GM23338 (cell line): ENCODE measurements at regions not wholly inside any gene's neighbourhood (a gene's known extent, or its start where the extent isn't known, plus 50 kb on each side); places are given as distances from the start of the nearest gene placed in this dataset.

Experiments used
- ATAC-seq: fragments of 200-7000 bp; cut with Tn5 transposase; 3 replicates; pipeline ENCODE4 v1.9.1; 2020
- DNase-seq: peaks from one replicate; pipeline ENCODE4 v3.0.0-alpha.2; 2015; ENCODE audit warnings: low spot score
- H2AFZ ChIP-seq: fragments of 200-600 bp; sonication (generic); 2 replicates; pipeline ENCODE4 v1.8.0; 2016; ENCODE audit warnings: antibody characterized with exemption, mild to moderate bottlenecking, moderate library complexity
- H3F3A ChIP-seq: fragments of 200-600 bp; sonication (generic); replicated peaks from 2 replicates; pipeline ENCODE4 v1.8.0; 2017; ENCODE audit warnings: antibody characterized with exemption, mixed run types, low read depth
- H3K27ac ChIP-seq: fragments of 200-600 bp; sonication (generic); 2 replicates; pipeline ENCODE4 v1.6.1; 2016; ENCODE audit warnings: low read depth
- H3K27me3 ChIP-seq: fragments of 200-600 bp; sonication (generic); 2 replicates; pipeline ENCODE4 v1.8.0; 2016; ENCODE audit warnings: mild to moderate bottlenecking, mixed run types, moderate library complexity; ENCODE audit not compliant: insufficient read depth
- H3K36me3 ChIP-seq: fragments of 200-600 bp; sonication (generic); 2 replicates; pipeline ENCODE4 v1.8.0; 2016; ENCODE audit warnings: mild to moderate bottlenecking; ENCODE audit not compliant: insufficient read depth
- H3K4me1 ChIP-seq: fragments of 200-600 bp; sonication (generic); 2 replicates; pipeline ENCODE4 v1.8.0; 2016; ENCODE audit warnings: mild to moderate bottlenecking, moderate library complexity; ENCODE audit not compliant: insufficient read depth
- H3K4me2 ChIP-seq: fragments of 200-600 bp; sonication (generic); 2 replicates; pipeline ENCODE4 v1.7.1; 2017; ENCODE audit warnings: mixed run types
- H3K4me3 ChIP-seq: fragments of 200-600 bp; sonication (generic); 2 replicates; pipeline ENCODE4 v1.6.1; 2016; ENCODE audit warnings: mixed run types
- H3K79me2 ChIP-seq: fragments of 200-600 bp; sonication (generic); replicated peaks from 2 replicates; pipeline ENCODE4 v1.8.0; 2017; ENCODE audit warnings: mild to moderate bottlenecking; ENCODE audit not compliant: insufficient read depth
- H3K9me2 ChIP-seq: fragments of 200-600 bp; sonication (generic); 2 replicates; pipeline ENCODE4 v1.8.0; 2017; ENCODE audit not compliant: insufficient read depth
- H4K20me1 ChIP-seq: fragments of 200-600 bp; sonication (generic); replicated peaks from 2 replicates; pipeline ENCODE4 v1.8.0; 2017; ENCODE audit warnings: mild to moderate bottlenecking; ENCODE audit not compliant: insufficient read depth
- H3K27ac Mint-ChIP-seq: 2 replicates; pipeline ENCODE4 v1.8.0; 2020; ENCODE audit warnings: inconsistent platforms, mild to moderate bottlenecking, moderate library complexity, mixed read lengths
- H3K27me3 Mint-ChIP-seq: 3 replicates; pipeline ENCODE4 v1.8.0; 2022; ENCODE audit warnings: low read depth, mild to moderate bottlenecking, moderate library complexity, mixed read lengths, inconsistent platforms; ENCODE audit not compliant: insufficient read depth, poor library complexity
- H3K36me3 Mint-ChIP-seq: 3 replicates; pipeline ENCODE4 v1.8.0; 2021; ENCODE audit warnings: low read depth, mild to moderate bottlenecking, inconsistent platforms, moderate library complexity, mixed read lengths
- H3K4me1 Mint-ChIP-seq: 3 replicates; pipeline ENCODE4 v1.8.0; 2020; ENCODE audit warnings: mild to moderate bottlenecking, inconsistent platforms, mixed read lengths
- H3K4me3 Mint-ChIP-seq: 3 replicates; pipeline ENCODE4 v1.8.0; 2021; ENCODE audit warnings: moderate library complexity, mild to moderate bottlenecking, inconsistent platforms, mixed read lengths
- H3K9me3 Mint-ChIP-seq: 3 replicates; pipeline ENCODE4 v1.8.0; 2020; ENCODE audit warnings: moderate library complexity, mild to moderate bottlenecking, inconsistent platforms, mixed read lengths
- CREB1 ChIP-seq: fragments of 250-450 bp; sonication (Bioruptor Pico); IDR thresholded peaks from 2 replicates; pipeline ENCODE4 v1.5.0; 2020; ENCODE audit warnings: low read depth, mild to moderate bottlenecking, moderate library complexity
- EZH2 ChIP-seq: fragments of 200-600 bp; sonication (generic); IDR thresholded peaks from one replicate; pipeline ENCODE4 v1.8.0; 2017; ENCODE audit warnings: antibody characterized with exemption, mild to moderate bottlenecking, low read depth; ENCODE audit not compliant: unreplicated experiment
- JUNB ChIP-seq: IDR thresholded peaks from one replicate; pipeline ENCODE4 v1.6.1; 2016; ENCODE audit warnings: antibody characterized with exemption; ENCODE audit not compliant: unreplicated experiment
- POLR2AphosphoS5 ChIP-seq: IDR thresholded peaks from 2 replicates; pipeline ENCODE4 v1.6.1; 2016; ENCODE audit warnings: antibody characterized with exemption, low read depth
- STAT1 ChIP-seq: IDR thresholded peaks from one replicate; pipeline ENCODE4 v1.6.1; 2016; ENCODE audit warnings: antibody characterized with exemption; ENCODE audit not compliant: unreplicated experiment
- ZNF331 ChIP-seq: fragments of 250-450 bp; sonication (Bioruptor Pico); IDR thresholded peaks from 2 replicates; pipeline ENCODE4 v1.5.0; 2020; ENCODE audit warnings: low read depth, mild to moderate bottlenecking, moderate library complexity
- TF ChIP-seq, protein P1 (sequence below), 2 experiments: fragments of 200-600 bp in 1 of 2; sonication (generic) in 1 of 2; conservative IDR thresholded peaks; 2 replicates each; pipeline versions ENCODE4 v1.5.1 to v1.6.1; 2016 to 2017; ENCODE audit warnings: antibody characterized with exemption in 2 of 2, low read depth in 2 of 2, mild to moderate bottlenecking in 2 of 2, moderate library complexity in 1 of 2
- TF ChIP-seq, protein P2 (sequence below): IDR thresholded peaks from one replicate; pipeline ENCODE4 v1.6.1; 2018; ENCODE audit warnings: antibody characterized with exemption; ENCODE audit not compliant: unreplicated experiment
- TF ChIP-seq, protein P3 (sequence below): IDR thresholded peaks from 2 replicates; pipeline ENCODE4 v1.6.1; 2016; ENCODE audit warnings: antibody characterized with exemption

DNA sequence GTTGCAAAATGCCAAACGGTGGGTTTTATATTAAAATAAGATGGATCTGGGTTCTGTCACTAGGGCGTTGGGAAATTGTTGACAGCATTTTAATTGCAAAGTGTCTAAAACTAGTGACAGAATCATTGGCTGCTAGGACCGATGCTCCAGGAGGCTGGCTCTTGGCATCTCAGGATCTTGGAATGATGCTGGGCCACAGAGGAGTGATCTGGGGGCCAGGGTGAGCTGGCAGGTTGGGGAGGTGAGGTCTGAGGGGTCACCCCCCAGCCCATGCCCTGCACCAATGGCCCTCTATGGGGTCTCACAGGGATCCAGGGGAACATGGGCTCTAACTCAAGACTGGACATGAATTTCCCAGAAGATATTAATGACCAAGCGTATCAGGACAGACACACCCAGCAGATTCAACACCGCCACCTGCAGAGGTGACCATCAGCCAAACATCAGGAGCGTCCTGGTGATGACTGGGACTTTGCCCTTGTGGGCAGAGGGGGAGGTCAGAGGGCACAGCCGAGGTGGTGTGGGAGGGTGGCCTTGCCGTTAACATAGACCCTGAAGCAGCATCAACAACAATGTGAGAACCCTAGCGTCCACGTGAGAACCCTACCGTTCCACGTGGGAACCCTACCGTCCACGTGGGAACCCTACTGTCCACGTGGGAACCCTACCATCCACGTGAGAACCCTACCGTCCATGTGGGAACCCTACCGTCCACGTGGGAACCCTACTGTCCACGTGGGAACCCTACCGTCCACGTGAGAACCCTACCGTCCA, 89.0 kb upstream of the PPP2R2D start:
- H4K20me1 ChIP-seq = no peaks in the 10 kb centered on the region
- no peak overlapping the region for H3K27ac ChIP-seq
- Mint-ChIP-seq H3K4me3 (no peak overlapping the region), H3K27ac (no peak overlapping the region), H3K27me3 (peaks cover 13% of the 10 kb centered on the region), H3K4me1 (peaks cover 17% of the 10 kb centered on the region), H3K9me3 (no peaks in the 10 kb centered on the region), H3K36me3 (no peaks in the 10 kb centered on the region; the same call in 2 of the 3 replicates)
- H2AFZ ChIP-seq = no peak overlapping the region
- H3K9me2 ChIP-seq = no peaks in the 10 kb centered on the region
- ATAC-seq (no peak), DNase-seq (no peak)
- no peaks in the 10 kb centered on the region for H3F3A ChIP-seq
- no peaks in the 10 kb centered on the region for H3K4me1 ChIP-seq
- TF ChIP-seq, protein P1, sequence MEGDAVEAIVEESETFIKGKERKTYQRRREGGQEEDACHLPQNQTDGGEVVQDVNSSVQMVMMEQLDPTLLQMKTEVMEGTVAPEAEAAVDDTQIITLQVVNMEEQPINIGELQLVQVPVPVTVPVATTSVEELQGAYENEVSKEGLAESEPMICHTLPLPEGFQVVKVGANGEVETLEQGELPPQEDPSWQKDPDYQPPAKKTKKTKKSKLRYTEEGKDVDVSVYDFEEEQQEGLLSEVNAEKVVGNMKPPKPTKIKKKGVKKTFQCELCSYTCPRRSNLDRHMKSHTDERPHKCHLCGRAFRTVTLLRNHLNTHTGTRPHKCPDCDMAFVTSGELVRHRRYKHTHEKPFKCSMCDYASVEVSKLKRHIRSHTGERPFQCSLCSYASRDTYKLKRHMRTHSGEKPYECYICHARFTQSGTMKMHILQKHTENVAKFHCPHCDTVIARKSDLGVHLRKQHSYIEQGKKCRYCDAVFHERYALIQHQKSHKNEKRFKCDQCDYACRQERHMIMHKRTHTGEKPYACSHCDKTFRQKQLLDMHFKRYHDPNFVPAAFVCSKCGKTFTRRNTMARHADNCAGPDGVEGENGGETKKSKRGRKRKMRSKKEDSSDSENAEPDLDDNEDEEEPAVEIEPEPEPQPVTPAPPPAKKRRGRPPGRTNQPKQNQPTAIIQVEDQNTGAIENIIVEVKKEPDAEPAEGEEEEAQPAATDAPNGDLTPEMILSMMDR (conservative IDR thresholded peaks at IDR 0.05; ENCODE audit: low read depth in 2 of 2) = no peak
- no peak overlapping the region for H3K4me2 ChIP-seq
- no peak overlapping the region for H3K4me3 ChIP-seq
- H3K36me3 ChIP-seq = no peaks in the 10 kb centered on the region
- H3K27me3 ChIP-seq = no peaks in the 10 kb centered on the region
- no peaks in the 10 kb centered on the region for H3K79me2 ChIP-seq

DNA sequence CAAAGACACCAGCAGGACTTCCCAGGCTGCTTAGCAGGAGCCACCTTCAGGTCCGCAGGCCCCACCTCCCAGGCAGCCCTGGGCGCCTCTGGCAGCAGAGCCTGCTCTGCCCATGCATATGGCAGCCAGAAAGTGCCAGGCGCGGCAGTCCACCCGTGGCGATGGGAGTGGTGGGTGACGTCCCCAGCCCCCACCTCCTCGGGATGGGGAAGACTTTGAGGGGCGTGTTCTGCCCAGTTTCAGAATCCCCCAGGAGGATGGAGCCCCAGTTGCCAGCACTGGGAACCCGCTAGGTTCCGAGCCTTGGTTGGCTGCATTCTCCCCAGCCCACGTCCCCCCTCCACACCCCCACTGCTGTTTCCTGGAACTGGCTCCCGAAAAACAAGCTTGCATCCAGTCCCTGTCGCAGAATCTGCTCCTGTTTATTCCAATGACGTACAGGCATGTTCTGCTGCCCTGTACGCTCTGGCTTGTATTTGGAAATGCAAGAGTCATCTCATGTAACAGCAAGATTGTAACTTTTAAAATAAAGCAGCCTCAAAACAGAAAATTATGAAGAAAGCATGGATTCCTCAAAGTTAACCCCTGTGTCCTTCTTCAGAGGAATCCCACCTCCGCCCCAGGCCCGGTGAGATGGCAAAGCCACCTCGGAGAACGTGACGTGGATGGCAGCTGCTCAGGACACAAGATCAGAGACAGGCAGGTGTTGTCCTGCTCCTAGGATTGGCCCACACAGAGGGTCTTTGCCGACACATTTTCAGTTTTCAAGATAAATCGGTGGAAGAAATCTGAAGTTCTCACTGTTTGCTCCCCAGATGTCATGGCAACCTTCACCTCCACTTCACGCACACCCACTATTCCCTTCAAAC, 87.8 kb upstream of the PPP2R2D start:
- no peaks in the 10 kb centered on the region for H3K79me2 ChIP-seq
- H3K4me2 ChIP-seq = no peak overlapping the region
- H3K4me1 ChIP-seq = no peaks in the 10 kb centered on the region
- Mint-ChIP-seq H3K4me1 (peaks cover 17% of the 10 kb centered on the region), H3K27me3 (peaks cover 13% of the 10 kb centered on the region), H3K27ac (no peak overlapping the region), H3K9me3 (no peaks in the 10 kb centered on the region), H3K36me3 (no peaks in the 10 kb centered on the region; the same call in 2 of the 3 replicates), H3K4me3 (no peak overlapping the region)
- H3K27ac ChIP-seq = no peak overlapping the region
- H3K36me3 ChIP-seq = no peaks in the 10 kb centered on the region
- H4K20me1 ChIP-seq = no peaks in the 10 kb centered on the region
- H2AFZ ChIP-seq = no peak overlapping the region
- H3F3A ChIP-seq = no peaks in the 10 kb centered on the region
- DNase-seq (no peak), ATAC-seq (no peak)
- no peaks in the 10 kb centered on the region for H3K27me3 ChIP-seq
- no peaks in the 10 kb centered on the region for H3K9me2 ChIP-seq
- no peak overlapping the region for H3K4me3 ChIP-seq
- TF ChIP-seq JUNB (no peak), EZH2 (no peak), POLR2AphosphoS5 (no peak), CREB1 (CRISPR knock-in tag) (no peak), ZNF331 (CRISPR knock-in tag) (no peak), STAT1 (no peak)
- TF ChIP-seq, protein P2, sequence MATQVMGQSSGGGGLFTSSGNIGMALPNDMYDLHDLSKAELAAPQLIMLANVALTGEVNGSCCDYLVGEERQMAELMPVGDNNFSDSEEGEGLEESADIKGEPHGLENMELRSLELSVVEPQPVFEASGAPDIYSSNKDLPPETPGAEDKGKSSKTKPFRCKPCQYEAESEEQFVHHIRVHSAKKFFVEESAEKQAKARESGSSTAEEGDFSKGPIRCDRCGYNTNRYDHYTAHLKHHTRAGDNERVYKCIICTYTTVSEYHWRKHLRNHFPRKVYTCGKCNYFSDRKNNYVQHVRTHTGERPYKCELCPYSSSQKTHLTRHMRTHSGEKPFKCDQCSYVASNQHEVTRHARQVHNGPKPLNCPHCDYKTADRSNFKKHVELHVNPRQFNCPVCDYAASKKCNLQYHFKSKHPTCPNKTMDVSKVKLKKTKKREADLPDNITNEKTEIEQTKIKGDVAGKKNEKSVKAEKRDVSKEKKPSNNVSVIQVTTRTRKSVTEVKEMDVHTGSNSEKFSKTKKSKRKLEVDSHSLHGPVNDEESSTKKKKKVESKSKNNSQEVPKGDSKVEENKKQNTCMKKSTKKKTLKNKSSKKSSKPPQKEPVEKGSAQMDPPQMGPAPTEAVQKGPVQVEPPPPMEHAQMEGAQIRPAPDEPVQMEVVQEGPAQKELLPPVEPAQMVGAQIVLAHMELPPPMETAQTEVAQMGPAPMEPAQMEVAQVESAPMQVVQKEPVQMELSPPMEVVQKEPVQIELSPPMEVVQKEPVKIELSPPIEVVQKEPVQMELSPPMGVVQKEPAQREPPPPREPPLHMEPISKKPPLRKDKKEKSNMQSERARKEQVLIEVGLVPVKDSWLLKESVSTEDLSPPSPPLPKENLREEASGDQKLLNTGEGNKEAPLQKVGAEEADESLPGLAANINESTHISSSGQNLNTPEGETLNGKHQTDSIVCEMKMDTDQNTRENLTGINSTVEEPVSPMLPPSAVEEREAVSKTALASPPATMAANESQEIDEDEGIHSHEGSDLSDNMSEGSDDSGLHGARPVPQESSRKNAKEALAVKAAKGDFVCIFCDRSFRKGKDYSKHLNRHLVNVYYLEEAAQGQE = no peak
- TF ChIP-seq, protein P3, sequence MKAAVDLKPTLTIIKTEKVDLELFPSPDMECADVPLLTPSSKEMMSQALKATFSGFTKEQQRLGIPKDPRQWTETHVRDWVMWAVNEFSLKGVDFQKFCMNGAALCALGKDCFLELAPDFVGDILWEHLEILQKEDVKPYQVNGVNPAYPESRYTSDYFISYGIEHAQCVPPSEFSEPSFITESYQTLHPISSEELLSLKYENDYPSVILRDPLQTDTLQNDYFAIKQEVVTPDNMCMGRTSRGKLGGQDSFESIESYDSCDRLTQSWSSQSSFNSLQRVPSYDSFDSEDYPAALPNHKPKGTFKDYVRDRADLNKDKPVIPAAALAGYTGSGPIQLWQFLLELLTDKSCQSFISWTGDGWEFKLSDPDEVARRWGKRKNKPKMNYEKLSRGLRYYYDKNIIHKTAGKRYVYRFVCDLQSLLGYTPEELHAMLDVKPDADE = no peak
- TF ChIP-seq, protein P1 (conservative IDR thresholded peaks at IDR 0.05; ENCODE audit: low read depth in 2 of 2) = no peak
